AG04450 (cell line): ENCODE measurements at regions not wholly inside any gene's neighbourhood (a gene's known extent, or its start where the extent isn't known, plus 50 kb on each side); places are given as distances from the start of the nearest gene placed in this dataset.

Experiments used
- CTCF ChIA-PET: fragments of 300-600, 350-600 bp; formaldehyde crosslinking; extraction: SDS; loops from one replicate; lab custom pipeline; 2022; ENCODE audit warnings: antibody characterized with exemption, inconsistent platforms; lab: Charles Lee
- POLR2A ChIA-PET: fragments of 350-600 bp; formaldehyde crosslinking; extraction: SDS; loops from one replicate; lab custom pipeline; 2021; ENCODE audit warnings: antibody characterized with exemption, inconsistent platforms; lab: Yijun Ruan, JAX
- DNase-seq: peaks from one replicate; pipeline ENCODE4 v3.0.0-alpha.2; 2011; ENCODE audit warnings: low read depth, low spot score
- H3K27ac ChIP-seq: one replicate; pipeline ENCODE4 v1.5.1; 2012; ENCODE audit warnings: low read depth, low read length, control low read depth
- H3K27me3 ChIP-seq: one replicate; pipeline ENCODE4 v1.6.0; 2012; ENCODE audit warnings: low read length; ENCODE audit not compliant: control insufficient read depth, insufficient read depth
- H3K4me3 ChIP-seq: 2 replicates; pipeline ENCODE4 v1.5.1; 2011; ENCODE audit warnings: mild to moderate bottlenecking, low read depth, low read length, control low read depth
- H3K9me3 ChIP-seq: 2 replicates; pipeline ENCODE4 v1.5.1; 2012; ENCODE audit warnings: low read length; ENCODE audit not compliant: control insufficient read depth, insufficient read depth
- CTCF ChIP-seq: IDR thresholded peaks from 2 replicates; pipeline ENCODE4 v1.5.1; 2011; ENCODE audit warnings: low read depth, low read length, control low read depth, inconsistent platforms

- no peak overlapping the region for H3K27ac ChIP-seq
- CTCF ChIA-PET: interaction anchor here (0.9 kb wide), 1 partner anchor 21 kb away, joined by 3 read pairs; no protein-coding TSS in a partner anchor
- H3K27me3 ChIP-seq: no peaks in the 10 kb centered on the region
- DNase-seq: no peak
- TF ChIP-seq CTCF: no peak
- no peak overlapping the region for H3K4me3 ChIP-seq
- no peaks in the 10 kb centered on the region for H3K9me3 ChIP-seq
- POLR2A ChIA-PET: no interaction called here
These were observed 63.7 kb upstream of the TMTC4 start for GRCh38 chr13:100738176-100738855.

- H3K4me3 ChIP-seq: no peak overlapping the region
- CTCF ChIA-PET: no interaction called here
- POLR2A ChIA-PET: no interaction called here
- no peak for DNase-seq
- H3K27ac ChIP-seq: no peak overlapping the region
- H3K9me3 ChIP-seq: no peaks in the 10 kb centered on the region
- TF ChIP-seq CTCF: no peak
- H3K27me3 ChIP-seq: no peaks in the 10 kb centered on the region
These were observed 60.9 kb upstream of the TMTC4 start for GRCh38 chr13:100735494-100735893.

GRCh38 chr13:100734194-100734720 is 59.7 kb upstream of the TMTC4 start:
- H3K27ac ChIP-seq: no peak overlapping the region
- ChIA-PET POLR2A (interaction anchor here (0.5 kb wide), 1 partner anchor 47 kb away, joined by 5 read pairs; no protein-coding TSS in a partner anchor), CTCF (interaction anchor here (1.4 to 2.4 kb wide), 2 partner anchors 12 to 368 kb away, joined by 4 to 12 read pairs; no protein-coding TSS in a partner anchor)
- DNase-seq: no peak
- no peak for TF ChIP-seq CTCF
- no peaks in the 10 kb centered on the region for H3K9me3 ChIP-seq
- no peak overlapping the region for H3K4me3 ChIP-seq
- no peaks in the 10 kb centered on the region for H3K27me3 ChIP-seq

GRCh38 chr13:100733261-100733660 is 58.7 kb upstream of the TMTC4 start:
- DNase-seq: no peak
- ChIA-PET POLR2A (no interaction called here), CTCF (interaction anchor here (1.4 to 2.4 kb wide), 2 partner anchors 11 to 369 kb away, joined by 4 to 12 read pairs; no protein-coding TSS in a partner anchor)
- Histone ChIP-seq H3K9me3 (no peaks in the 10 kb centered on the region), H3K27me3 (no peaks in the 10 kb centered on the region), H3K27ac (no peak overlapping the region), H3K4me3 (no peak overlapping the region)
- TF ChIP-seq CTCF: no peak

GRCh38 chr13:100728201-100728600 is 53.6 kb upstream of the TMTC4 start:
- no peak for TF ChIP-seq CTCF

More at GRCh38 chr13:100728201-100728600, 53.6 kb upstream of the TMTC4 start:
- Histone ChIP-seq H3K27ac (no peak overlapping the region), H3K27me3 (no peaks in the 10 kb centered on the region), H3K4me3 (no peak overlapping the region), H3K9me3 (no peaks in the 10 kb centered on the region)
- POLR2A ChIA-PET: no interaction called here
- CTCF ChIA-PET: no interaction called here
- DNase-seq: no peak
